SU-DHL-6 (cell line): ENCODE measurements at regions not wholly inside any gene's neighbourhood (a gene's known extent, or its start where the extent isn't known, plus 50 kb on each side); places are given as distances from the start of the nearest gene placed in this dataset.

ENCODE experiments used
- H2AFZ ChIP-seq: fragments of 200-600 bp; sonication (generic); 2 replicates; pipeline ENCODE4 v1.6.1; 2014; ENCODE audit warnings: low read depth, mild to moderate bottlenecking, moderate library complexity, mixed read lengths, antibody characterized with exemption, low read length; ENCODE audit not compliant: severe bottlenecking
- H3F3A ChIP-seq: fragments of 200-600 bp; shearing (Covaris generic); 2 replicates; pipeline ENCODE4 v1.6.0; 2016; ENCODE audit warnings: antibody characterized with exemption, mild to moderate bottlenecking; ENCODE audit not compliant: insufficient read depth
- H3K27ac ChIP-seq: fragments of 200-600 bp; sonication (generic); 2 replicates; pipeline ENCODE4 v1.5.1; 2016; ENCODE audit warnings: low read depth, mild to moderate bottlenecking, low read length, moderate library complexity, mixed read lengths
- H3K27me3 ChIP-seq: fragments of 200-600 bp; sonication (generic), shearing (Covaris generic); 2 replicates; pipeline ENCODE4 v1.6.0; 2014; ENCODE audit warnings: mild to moderate bottlenecking, low read length
- H3K36me3 ChIP-seq: fragments of 200-600 bp; sonication (generic); 2 replicates; pipeline ENCODE4 v1.6.1; 2014; ENCODE audit warnings: mild to moderate bottlenecking, low read length, mixed read lengths
- H3K4me2 ChIP-seq: fragments of 300-600, 200-600 bp; shearing (Covaris generic), sonication (generic); 2 replicates; pipeline ENCODE4 v1.6.0; 2014; ENCODE audit warnings: low read length, low read depth, mild to moderate bottlenecking; ENCODE audit not compliant: poor library complexity, severe bottlenecking
- H3K4me3 ChIP-seq: fragments of 200-600 bp; sonication (generic); 2 replicates; pipeline ENCODE4 v1.5.1; 2014; ENCODE audit warnings: antibody characterized with exemption, low read length, mild to moderate bottlenecking, mixed read lengths; ENCODE audit not compliant: insufficient read depth, poor library complexity, severe bottlenecking
- H3K79me2 ChIP-seq: fragments of 200-600 bp; sonication (generic); 2 replicates; pipeline ENCODE4 v1.6.1; 2014; ENCODE audit warnings: mild to moderate bottlenecking, low read length, moderate library complexity; ENCODE audit not compliant: insufficient read depth
- H3K9ac ChIP-seq: fragments of 200-600 bp; sonication (generic); 2 replicates; pipeline ENCODE4 v1.7.0; 2014; ENCODE audit warnings: mild to moderate bottlenecking, low read length
- H3K9me2 ChIP-seq: fragments of 200-600 bp; sonication (generic); replicated peaks from 2 replicates; pipeline ENCODE4 v1.6.1; 2014; ENCODE audit warnings: low read length; ENCODE audit not compliant: insufficient read depth
- H3K9me3 ChIP-seq: fragments of 200-600 bp; sonication (generic); 2 replicates; pipeline ENCODE4 v1.6.1; 2014; ENCODE audit warnings: low read length, mixed read lengths; ENCODE audit not compliant: insufficient read depth
- H4K20me1 ChIP-seq: fragments of 200-600 bp; sonication (generic); 2 replicates; pipeline ENCODE4 v1.6.1; 2014; ENCODE audit warnings: low read depth, mild to moderate bottlenecking, antibody characterized with exemption, low read length, moderate library complexity, mixed read lengths
- EZH2phosphoT487 ChIP-seq: fragments of 200-600 bp; sonication (generic), shearing (Covaris generic); conservative IDR thresholded peaks from 2 replicates; pipeline ENCODE4 v1.6.1; 2018; ENCODE audit warnings: mild to moderate bottlenecking, antibody characterized with exemption, low read length, moderate library complexity, mixed read lengths
- TF ChIP-seq, protein P1 (sequence below): fragments of 200-600 bp; sonication (generic); IDR thresholded peaks from one replicate; pipeline ENCODE4 v1.5.1; 2017; ENCODE audit warnings: antibody characterized with exemption, mild to moderate bottlenecking, low read length, moderate library complexity; ENCODE audit not compliant: insufficient read depth, poor library complexity, severe bottlenecking

GRCh38 chr12:131407221-131408035 is 303.5 kb upstream of the SFSWAP start:
- H3K9ac ChIP-seq: no peak overlapping the region
- no peak overlapping the region for H3K4me2 ChIP-seq
- no peaks in the 10 kb centered on the region for H3F3A ChIP-seq
- H3K9me3 ChIP-seq: no peaks in the 10 kb centered on the region
- no peak overlapping the region for H3K4me3 ChIP-seq
- no peaks in the 10 kb centered on the region for H4K20me1 ChIP-seq
- H3K9me2 ChIP-seq: no peaks in the 10 kb centered on the region
- no peaks in the 10 kb centered on the region for H3K27me3 ChIP-seq
- no peak overlapping the region for H2AFZ ChIP-seq
- H3K79me2 ChIP-seq: no peaks in the 10 kb centered on the region
- TF ChIP-seq, protein P1, sequence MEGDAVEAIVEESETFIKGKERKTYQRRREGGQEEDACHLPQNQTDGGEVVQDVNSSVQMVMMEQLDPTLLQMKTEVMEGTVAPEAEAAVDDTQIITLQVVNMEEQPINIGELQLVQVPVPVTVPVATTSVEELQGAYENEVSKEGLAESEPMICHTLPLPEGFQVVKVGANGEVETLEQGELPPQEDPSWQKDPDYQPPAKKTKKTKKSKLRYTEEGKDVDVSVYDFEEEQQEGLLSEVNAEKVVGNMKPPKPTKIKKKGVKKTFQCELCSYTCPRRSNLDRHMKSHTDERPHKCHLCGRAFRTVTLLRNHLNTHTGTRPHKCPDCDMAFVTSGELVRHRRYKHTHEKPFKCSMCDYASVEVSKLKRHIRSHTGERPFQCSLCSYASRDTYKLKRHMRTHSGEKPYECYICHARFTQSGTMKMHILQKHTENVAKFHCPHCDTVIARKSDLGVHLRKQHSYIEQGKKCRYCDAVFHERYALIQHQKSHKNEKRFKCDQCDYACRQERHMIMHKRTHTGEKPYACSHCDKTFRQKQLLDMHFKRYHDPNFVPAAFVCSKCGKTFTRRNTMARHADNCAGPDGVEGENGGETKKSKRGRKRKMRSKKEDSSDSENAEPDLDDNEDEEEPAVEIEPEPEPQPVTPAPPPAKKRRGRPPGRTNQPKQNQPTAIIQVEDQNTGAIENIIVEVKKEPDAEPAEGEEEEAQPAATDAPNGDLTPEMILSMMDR: no peak
- TF ChIP-seq EZH2phosphoT487: no peak
- no peaks in the 10 kb centered on the region for H3K36me3 ChIP-seq
- H3K27ac ChIP-seq: no peak overlapping the region

DNA sequence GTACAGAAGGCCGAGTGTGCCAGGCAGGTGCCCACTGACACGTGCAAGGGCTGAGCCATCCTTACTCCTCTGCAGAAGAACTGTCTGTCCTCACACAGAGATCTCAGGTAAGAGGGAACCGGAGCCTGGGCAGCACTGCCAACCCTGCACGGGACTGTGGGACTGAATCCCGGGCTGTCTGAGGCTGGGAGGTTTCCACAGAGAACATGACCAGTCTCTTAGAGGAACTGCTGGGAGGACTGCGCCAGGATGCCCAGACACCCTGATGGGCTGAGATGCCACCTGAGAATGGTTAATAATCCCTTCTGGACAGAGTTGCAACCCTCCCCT is 302.9 kb upstream of the SFSWAP start:
- Histone ChIP-seq H2AFZ (no peak overlapping the region), H3K9me2 (no peaks in the 10 kb centered on the region)
- TF ChIP-seq EZH2phosphoT487: no peak
- TF ChIP-seq, protein P1: no peak

GRCh38 chr12:131408484-131408883 is 302.4 kb upstream of the SFSWAP start:
- no peak overlapping the region for H3K4me3 ChIP-seq
- no peak overlapping the region for H3K27ac ChIP-seq
- H3F3A ChIP-seq: no peaks in the 10 kb centered on the region
- H3K9ac ChIP-seq: no peak overlapping the region
- no peaks in the 10 kb centered on the region for H4K20me1 ChIP-seq
- no peaks in the 10 kb centered on the region for H3K9me3 ChIP-seq
- TF ChIP-seq, protein P1: no peak
- TF ChIP-seq EZH2phosphoT487: no peak
- no peaks in the 10 kb centered on the region for H3K79me2 ChIP-seq
- no peak overlapping the region for H3K4me2 ChIP-seq
- no peaks in the 10 kb centered on the region for H3K36me3 ChIP-seq
- H3K27me3 ChIP-seq: no peaks in the 10 kb centered on the region
- no peaks in the 10 kb centered on the region for H3K9me2 ChIP-seq
- H2AFZ ChIP-seq: no peak overlapping the region

More for the DNA sequence above, 302.9 kb upstream of the SFSWAP start:
- Histone ChIP-seq H3K27ac (no peak overlapping the region), H3K4me2 (no peak overlapping the region), H3K79me2 (no peaks in the 10 kb centered on the region), H3K27me3 (no peaks in the 10 kb centered on the region), H4K20me1 (no peaks in the 10 kb centered on the region), H3K9ac (no peak overlapping the region), H3K9me3 (no peaks in the 10 kb centered on the region), H3K4me3 (no peak overlapping the region), H3F3A (no peaks in the 10 kb centered on the region), H3K36me3 (no peaks in the 10 kb centered on the region)
